Right lobe of liver (tissue), 6 donors: ENCODE measurements at regions not wholly inside any gene's neighbourhood (a gene's known extent, or its start where the extent isn't known, plus 50 kb on each side); places are given as distances from the start of the nearest gene placed in this dataset.

Source experiments
- ATAC-seq, 4 donors: fragments of 200-7000 bp; cut with Tn5 transposase; one replicate each; pipeline ENCODE4 v1.9.1; 2020; ENCODE audit warnings: mild to moderate bottlenecking in 4 of 4, moderate library complexity in 4 of 4
- DNase-seq, 3 donors: peaks; one replicate each; pipeline ENCODE4 v3.0.0-alpha.2; 2020
- H3K27ac ChIP-seq, 3 donors: fragments of 200-600 bp; one replicate each; pipeline ENCODE4 v1.8.0; 2022
- H3K27me3 ChIP-seq, 2 donors: fragments of 200-600 bp; one replicate each; pipeline ENCODE4 v1.8.0; 2022
- H3K36me3 ChIP-seq, 4 donors: fragments of 200-600 bp; sonication (generic) in 1 of 4; one replicate each; pipeline versions ENCODE4 v1.5.1 to v1.8.0; 2017 to 2022; ENCODE audit warnings: control low read depth in 1 of 4
- H3K4me1 ChIP-seq, 4 donors: fragments of 200-600 bp; sonication (generic) in 1 of 4; one replicate each; pipeline versions ENCODE4 v1.5.1 to v1.8.0; 2017 to 2022; ENCODE audit warnings: control low read depth in 1 of 4
- H3K4me3 ChIP-seq, 3 donors: fragments of 200-600 bp; one replicate each; pipeline ENCODE4 v1.8.0; 2022
- H3K9me3 ChIP-seq, 4 donors: fragments of 200-600 bp; sonication (generic) in 1 of 4; one replicate each; pipeline versions ENCODE4 v1.5.1 to v1.8.0; 2017 to 2022; ENCODE audit warnings: control low read depth in 1 of 4
- POLR2A ChIP-seq: fragments of 450-650 bp; IDR thresholded peaks from one replicate; pipeline ENCODE4 v1.6.1; 2017; ENCODE audit warnings: antibody characterized with exemption, mild to moderate bottlenecking
- WGBS: methylation state at CpG from one replicate; pipeline ENCODE4 v1.1.6; 2018; ENCODE audit warnings: low coverage, low lambda C conversion rate; ENCODE audit not compliant: insufficient coverage; ENCODE audit errors: missing lambda C conversion rate; 5-methylcytosine and 5-hydroxymethylcytosine counted together
- intact Hi-C, 2 donors: fragments of 100-400 bp; cut with DNase I; formaldehyde crosslinking; loops; one replicate each; pipeline versions ENCODE4 v1.11.2 to v1.14.1; 2022
- TF ChIP-seq, protein P1 (sequence below), 4 donors: fragments of 200-600 bp in 3 of 4; fragments of 450-650 bp in 1 of 4; IDR thresholded peaks; one replicate each; pipeline versions ENCODE4 v1.5.1 to v1.8.0; 2016 to 2022; ENCODE audit warnings: antibody characterized with exemption in 4 of 4, mild to moderate bottlenecking in 2 of 4
- donor health status: DM: no; HTN: yes; CAD: no.
- donor health status: DM: no; HTN: no; CAD: no.
- donor health status: DM: no; HTN: no; CAD: no.
- donor health status: DM: no; HTN: yes; CAD: no.
- donor health status: DM: no; HTN: yes; CAD: no.

DNA sequence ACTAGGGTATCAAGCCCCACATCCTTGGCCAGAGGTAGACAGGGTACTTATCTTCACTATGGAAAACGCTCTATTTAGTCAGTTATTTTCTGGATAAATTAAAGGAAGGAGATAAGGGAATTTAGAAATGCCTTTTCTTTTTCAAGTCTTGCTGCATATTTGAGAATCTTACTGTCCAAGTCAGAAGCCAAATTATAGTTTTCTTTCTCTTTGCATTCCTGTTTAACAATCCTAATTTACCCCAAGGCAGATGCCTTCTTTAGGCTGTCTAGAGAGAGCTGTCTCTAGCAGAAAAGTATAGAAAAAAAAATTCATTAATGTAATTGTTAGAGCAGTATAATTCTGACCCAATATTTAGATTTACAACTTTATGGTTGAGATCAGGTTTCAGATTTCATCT is 64.4 kb upstream of the TBC1D5 start:
- Histone ChIP-seq H3K9me3 (no peaks in the 10 kb centered on the region), H3K36me3 (no peaks in the 10 kb centered on the region), H3K27ac (no peak overlapping the region), H3K4me1 (no peaks in the 10 kb centered on the region), H3K27me3 (no peaks in the 10 kb centered on the region), H3K4me3 (no peak overlapping the region)
- intact Hi-C loops: no loop called here
- DNase-seq (no peak), ATAC-seq (no peak)
- TF ChIP-seq, protein P1, sequence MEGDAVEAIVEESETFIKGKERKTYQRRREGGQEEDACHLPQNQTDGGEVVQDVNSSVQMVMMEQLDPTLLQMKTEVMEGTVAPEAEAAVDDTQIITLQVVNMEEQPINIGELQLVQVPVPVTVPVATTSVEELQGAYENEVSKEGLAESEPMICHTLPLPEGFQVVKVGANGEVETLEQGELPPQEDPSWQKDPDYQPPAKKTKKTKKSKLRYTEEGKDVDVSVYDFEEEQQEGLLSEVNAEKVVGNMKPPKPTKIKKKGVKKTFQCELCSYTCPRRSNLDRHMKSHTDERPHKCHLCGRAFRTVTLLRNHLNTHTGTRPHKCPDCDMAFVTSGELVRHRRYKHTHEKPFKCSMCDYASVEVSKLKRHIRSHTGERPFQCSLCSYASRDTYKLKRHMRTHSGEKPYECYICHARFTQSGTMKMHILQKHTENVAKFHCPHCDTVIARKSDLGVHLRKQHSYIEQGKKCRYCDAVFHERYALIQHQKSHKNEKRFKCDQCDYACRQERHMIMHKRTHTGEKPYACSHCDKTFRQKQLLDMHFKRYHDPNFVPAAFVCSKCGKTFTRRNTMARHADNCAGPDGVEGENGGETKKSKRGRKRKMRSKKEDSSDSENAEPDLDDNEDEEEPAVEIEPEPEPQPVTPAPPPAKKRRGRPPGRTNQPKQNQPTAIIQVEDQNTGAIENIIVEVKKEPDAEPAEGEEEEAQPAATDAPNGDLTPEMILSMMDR (IDR thresholded peaks at IDR 0.05): no peak
- TF ChIP-seq POLR2A: no peak
- 60% methylated on average over 1 of the region's 1 CpG for WGBS

- no peak for TF ChIP-seq POLR2A
- TF ChIP-seq, protein P1 (IDR thresholded peaks at IDR 0.05): no peak
- ATAC-seq (no peak), DNase-seq (no peak)
- H3K9me3 ChIP-seq: no peaks in the 10 kb centered on the region
- no peak overlapping the region for H3K4me3 ChIP-seq
- no peaks in the 10 kb centered on the region for H3K27me3 ChIP-seq
- intact Hi-C loops: no loop called here
- WGBS: 73% methylated on average over 4 of the region's 5 CpGs
- H3K27ac ChIP-seq: no peak overlapping the region
- no peaks in the 10 kb centered on the region for H3K36me3 ChIP-seq
- H3K4me1 ChIP-seq: no peaks in the 10 kb centered on the region
Observed at GRCh38 chr3:17806201-17806600, 63.8 kb upstream of the TBC1D5 start.

DNA sequence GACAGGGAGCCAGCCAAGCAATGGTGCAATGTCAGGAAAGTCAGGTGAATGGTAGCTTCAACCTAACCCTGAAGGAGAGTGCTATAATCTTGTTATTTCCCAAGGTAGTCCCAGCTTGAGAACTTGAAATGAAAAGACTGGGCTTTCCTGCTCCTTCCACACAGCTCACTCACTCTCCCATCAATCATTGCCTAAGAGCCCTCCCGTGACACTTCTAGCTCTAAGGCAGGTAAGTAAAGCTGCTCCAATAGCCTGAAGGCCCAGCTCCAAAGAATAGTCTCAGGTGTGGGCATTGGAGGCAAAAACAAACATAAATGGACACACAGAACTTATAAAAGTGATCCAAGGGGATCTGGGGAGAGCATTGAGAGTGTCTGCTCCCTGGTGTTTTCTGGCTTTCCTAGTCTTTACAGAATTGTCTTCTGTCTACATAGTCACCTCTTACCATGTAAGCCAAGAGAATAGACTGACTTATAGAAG is 63.1 kb upstream of the TBC1D5 start:
- Histone ChIP-seq H3K9me3 (no peaks in the 10 kb centered on the region), H3K4me1 (no peaks in the 10 kb centered on the region), H3K27ac (no peak overlapping the region), H3K36me3 (no peaks in the 10 kb centered on the region), H3K4me3 (no peak overlapping the region), H3K27me3 (no peaks in the 10 kb centered on the region)
- intact Hi-C loops: no loop called here
- TF ChIP-seq, protein P1 (IDR thresholded peaks at IDR 0.05): no peak
- TF ChIP-seq POLR2A: no peak
- DNase-seq: no peak
- WGBS: 38% methylated on average over 1 of the region's 1 CpG
- no peak for ATAC-seq

DNA sequence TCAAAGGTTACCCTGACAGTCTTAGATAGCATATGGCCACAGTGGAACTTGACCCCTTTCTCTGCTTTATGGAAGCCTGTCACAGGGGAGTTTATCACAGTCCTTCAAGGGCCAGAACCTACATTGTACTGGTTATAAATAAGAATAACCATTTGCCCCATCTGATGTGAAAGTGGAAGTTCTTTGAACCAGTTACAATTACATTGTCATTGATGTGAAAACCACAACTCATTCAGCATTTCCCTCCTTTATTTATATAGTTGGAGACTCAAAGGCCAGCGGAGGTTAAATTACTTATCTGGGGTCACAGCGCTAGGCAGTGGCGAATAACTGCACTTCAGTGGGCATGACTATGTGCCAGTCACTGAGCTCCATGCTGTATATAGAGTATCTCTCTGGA is 60.5 kb upstream of the TBC1D5 start:
- no peaks in the 10 kb centered on the region for H3K9me3 ChIP-seq
- H3K4me1 ChIP-seq: no peaks in the 10 kb centered on the region
- no peak for DNase-seq
- no peak for ATAC-seq
- no peaks in the 10 kb centered on the region for H3K27me3 ChIP-seq
- TF ChIP-seq, protein P1 (IDR thresholded peaks at IDR 0.05): no peak
- no peak for TF ChIP-seq POLR2A
- no peak overlapping the region for H3K27ac ChIP-seq
- H3K4me3 ChIP-seq: no peak overlapping the region
- 55% methylated on average over 2 of the region's 3 CpGs for WGBS
- intact Hi-C loops: no loop called here
- H3K36me3 ChIP-seq: no peaks in the 10 kb centered on the region

GRCh38 chr3:17801131-17801530 is 58.7 kb upstream of the TBC1D5 start:
- 56% methylated on average over 1 of the region's 1 CpG for WGBS
- intact Hi-C loops: no loop called here
- Histone ChIP-seq H3K4me1 (no peaks in the 10 kb centered on the region), H3K27me3 (no peaks in the 10 kb centered on the region), H3K36me3 (no peaks in the 10 kb centered on the region), H3K27ac (no peak overlapping the region), H3K9me3 (no peaks in the 10 kb centered on the region), H3K4me3 (no peak overlapping the region)
- no peak for ATAC-seq
- TF ChIP-seq, protein P1 (IDR thresholded peaks at IDR 0.05): no peak
- no peak for TF ChIP-seq POLR2A
- DNase-seq: no peak
